Activated T-helper 17 cell treated with anti-CD3 and anti-CD28 coated beads, Interleukin-2, amount 50 U/mL, for 72 hours (primary cell): ENCODE measurements at regions not wholly inside any gene's neighbourhood (a gene's known extent, or its start where the extent isn't known, plus 50 kb on each side); places are given as distances from the start of the nearest gene placed in this dataset.
"Not testable (repeated sequence)": the region's sequence is repeated elsewhere in the genome, so short reads cannot be mapped to it uniquely, and the experiment has no call there.

Source experiments
- ATAC-seq: fragments of 150-1000 bp; cut with Tn5 transposase; replicated peaks from 2 replicates; pipeline ENCODE4 v1.10.0; 2021; ENCODE audit warnings: mild to moderate bottlenecking, moderate library complexity
- H3K27ac Mint-ChIP-seq: one replicate; pipeline ENCODE4 v1.8.0; 2022; ENCODE audit warnings: mixed read lengths
- H3K27me3 Mint-ChIP-seq: one replicate; pipeline ENCODE4 v1.8.0; 2022; ENCODE audit warnings: mixed read lengths
- H3K36me3 Mint-ChIP-seq: one replicate; pipeline ENCODE4 v1.8.0; 2022; ENCODE audit warnings: low read depth, mild to moderate bottlenecking, mixed read lengths
- H3K4me1 Mint-ChIP-seq: one replicate; pipeline ENCODE4 v1.8.0; 2022; ENCODE audit warnings: mixed read lengths
- H3K4me3 Mint-ChIP-seq: one replicate; pipeline ENCODE4 v1.8.0; 2022; ENCODE audit warnings: mild to moderate bottlenecking, mixed read lengths
- H3K9me3 Mint-ChIP-seq: one replicate; pipeline ENCODE4 v1.8.0; 2022; ENCODE audit warnings: mixed read lengths

GRCh38 chr17:51402899-51403298 is 142.6 kb downstream of the UTP18 start:
- Mint-ChIP-seq H3K36me3 (no peaks in the 10 kb centered on the region), H3K27ac (no peak overlapping the region), H3K4me3 (no peak overlapping the region), H3K9me3 (no peaks in the 10 kb centered on the region), H3K27me3 (no peaks in the 10 kb centered on the region), H3K4me1 (peaks cover 3% of the 10 kb centered on the region)
- no peak for ATAC-seq

GRCh38 chr17:51407576-51407975 is 147.2 kb downstream of the UTP18 start:
- Mint-ChIP-seq H3K4me3 (no peak overlapping the region), H3K27me3 (peaks cover 11% of the 10 kb centered on the region), H3K4me1 (peaks cover 8% of the 10 kb centered on the region), H3K27ac (no peak overlapping the region), H3K9me3 (no peaks in the 10 kb centered on the region), H3K36me3 (no peaks in the 10 kb centered on the region)
- ATAC-seq: no peak

DNA sequence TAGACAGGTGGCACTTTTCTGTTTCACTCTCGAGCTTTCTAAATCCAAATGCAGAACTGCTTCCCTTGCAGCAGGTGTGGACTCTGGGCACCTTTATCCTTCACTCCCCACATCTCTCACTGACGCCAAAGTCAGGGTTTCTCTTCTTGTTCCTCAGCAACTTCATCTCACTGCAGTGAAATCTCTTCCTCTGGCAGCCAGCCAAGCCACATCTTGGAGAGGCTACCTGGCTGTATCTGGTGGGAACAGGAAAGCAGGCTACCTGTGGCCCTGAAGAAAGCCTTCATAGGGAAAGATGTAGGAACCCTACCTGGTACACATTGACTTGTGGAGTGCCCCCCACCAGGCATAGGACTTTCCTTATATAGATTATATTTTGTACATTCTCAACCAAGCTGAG is 159.1 kb downstream of the UTP18 start:
- H3K9me3 Mint-ChIP-seq: no peaks in the 10 kb centered on the region
- H3K27me3 Mint-ChIP-seq: no peaks in the 10 kb centered on the region
- H3K36me3 Mint-ChIP-seq: no peaks in the 10 kb centered on the region
- peaks cover 4% of the 10 kb centered on the region for H3K4me1 Mint-ChIP-seq
- no peak overlapping the region for H3K27ac Mint-ChIP-seq
- ATAC-seq: no peak
- H3K4me3 Mint-ChIP-seq: no peak overlapping the region

DNA sequence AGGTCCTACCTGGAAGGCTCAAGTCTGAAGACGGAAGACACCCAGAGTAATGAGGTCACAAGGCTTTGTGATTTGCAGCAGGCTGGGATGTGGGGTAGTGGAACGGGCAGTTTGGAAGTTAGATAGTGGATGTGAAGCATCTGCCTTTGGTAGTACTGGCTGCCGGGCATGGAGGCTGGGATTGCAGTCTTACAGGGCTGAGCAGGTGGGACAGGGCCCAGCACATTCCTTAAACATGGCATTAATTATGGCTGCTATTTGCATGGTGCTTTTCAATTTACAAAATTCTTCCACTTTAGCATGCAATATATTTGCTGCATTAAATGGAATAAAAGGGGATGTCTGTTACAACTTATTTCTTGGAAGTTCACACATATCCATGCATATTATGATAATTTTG is 161.2 kb downstream of the UTP18 start:
- H3K36me3 Mint-ChIP-seq: no peaks in the 10 kb centered on the region
- ATAC-seq: no peak
- no peaks in the 10 kb centered on the region for H3K9me3 Mint-ChIP-seq
- H3K27me3 Mint-ChIP-seq: no peaks in the 10 kb centered on the region
- no peak overlapping the region for H3K27ac Mint-ChIP-seq
- H3K4me3 Mint-ChIP-seq: no peak overlapping the region
- peaks cover 4% of the 10 kb centered on the region for H3K4me1 Mint-ChIP-seq

DNA sequence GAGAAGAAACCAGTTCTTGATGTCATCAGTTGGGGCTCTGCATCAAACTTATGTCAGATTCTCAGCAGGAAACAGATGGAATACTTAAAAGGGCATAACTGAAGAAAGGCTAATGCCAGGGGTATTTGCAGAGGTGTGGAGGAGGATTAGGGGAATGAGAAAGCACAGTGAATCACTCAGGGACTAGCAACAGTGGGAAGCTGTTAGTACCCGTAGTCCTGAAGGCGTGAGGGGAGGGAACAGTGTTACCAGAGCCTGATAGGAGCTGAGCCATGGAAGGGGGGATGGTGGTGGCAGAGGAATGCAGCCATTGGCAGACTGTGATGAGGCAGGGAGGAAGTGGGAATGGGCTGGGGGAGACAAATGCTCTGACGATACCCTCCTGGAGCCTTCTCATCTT is 162.3 kb downstream of the UTP18 start:
- H3K27me3 Mint-ChIP-seq: no peaks in the 10 kb centered on the region
- peaks cover 16% of the 10 kb centered on the region for H3K4me1 Mint-ChIP-seq
- H3K9me3 Mint-ChIP-seq: no peaks in the 10 kb centered on the region
- no peaks in the 10 kb centered on the region for H3K36me3 Mint-ChIP-seq
- no peak overlapping the region for H3K4me3 Mint-ChIP-seq
- ATAC-seq: no peak
- peak overlapping the region; percentile 23 for H3K27ac Mint-ChIP-seq

DNA sequence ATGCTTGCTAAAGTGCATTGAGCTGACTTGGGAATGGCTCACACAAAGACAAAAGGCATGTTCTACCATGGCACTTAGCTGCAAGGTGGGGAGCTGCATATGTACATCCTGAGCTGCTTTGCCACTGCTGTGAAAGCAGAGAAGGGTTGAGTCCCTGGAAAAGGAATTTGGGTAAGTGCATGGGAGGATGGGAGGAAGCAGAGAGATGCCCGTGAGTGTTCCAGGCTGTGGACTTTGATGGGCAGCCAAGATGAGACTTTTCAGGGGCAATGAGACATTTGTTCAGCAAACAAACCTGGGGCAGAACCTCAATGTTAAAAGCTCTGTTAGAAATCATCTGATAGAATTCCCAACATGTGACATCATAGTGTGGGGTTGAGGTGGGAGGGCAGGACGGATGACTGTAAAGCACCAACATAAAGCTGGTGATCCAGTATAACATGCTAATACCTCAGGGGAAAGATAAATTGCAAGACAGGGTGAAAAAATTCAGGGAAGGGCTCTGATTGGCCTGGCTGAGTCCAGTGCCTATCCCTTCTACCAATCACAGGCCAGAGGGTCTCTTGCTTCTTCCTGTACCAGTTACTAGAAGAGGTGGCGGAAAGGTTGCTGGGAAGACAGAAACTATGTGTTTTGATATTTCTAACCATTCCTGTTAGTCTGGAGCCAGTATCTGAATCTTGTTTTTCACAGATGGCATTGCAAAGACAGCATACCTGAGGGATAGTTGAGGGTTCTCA is 163.2 kb downstream of the UTP18 start:
- Mint-ChIP-seq H3K9me3 (no peaks in the 10 kb centered on the region), H3K27ac (no peak overlapping the region), H3K4me1 (peaks cover 20% of the 10 kb centered on the region), H3K36me3 (no peaks in the 10 kb centered on the region), H3K4me3 (no peak overlapping the region), H3K27me3 (no peaks in the 10 kb centered on the region)
- ATAC-seq: no peak

DNA sequence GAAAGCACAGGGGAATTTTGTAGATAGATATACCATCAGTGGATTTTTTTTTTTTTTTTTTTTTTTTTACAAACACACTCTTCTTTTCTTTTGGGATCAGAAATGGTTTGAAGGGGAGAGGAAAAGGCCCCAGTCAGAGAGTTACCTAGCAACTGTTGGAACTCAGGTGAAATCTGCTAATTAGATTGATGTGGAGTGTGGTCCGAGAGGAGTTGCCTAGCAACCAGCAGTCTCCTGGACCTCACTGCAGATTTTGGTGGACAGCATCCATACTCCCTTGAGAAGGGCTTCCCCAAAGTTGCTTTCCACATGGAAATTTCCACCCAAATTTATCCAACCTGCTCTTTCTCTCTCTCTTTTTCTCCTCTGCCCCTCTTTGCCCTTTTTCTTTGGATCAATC is 165.4 kb downstream of the UTP18 start:
- Mint-ChIP-seq H3K4me3 (no peak overlapping the region), H3K4me1 (peaks cover 33% of the 10 kb centered on the region), H3K27me3 (no peaks in the 10 kb centered on the region), H3K9me3 (no peaks in the 10 kb centered on the region), H3K27ac (peak overlapping the region; percentile 18), H3K36me3 (no peaks in the 10 kb centered on the region)
- no peak for ATAC-seq

DNA sequence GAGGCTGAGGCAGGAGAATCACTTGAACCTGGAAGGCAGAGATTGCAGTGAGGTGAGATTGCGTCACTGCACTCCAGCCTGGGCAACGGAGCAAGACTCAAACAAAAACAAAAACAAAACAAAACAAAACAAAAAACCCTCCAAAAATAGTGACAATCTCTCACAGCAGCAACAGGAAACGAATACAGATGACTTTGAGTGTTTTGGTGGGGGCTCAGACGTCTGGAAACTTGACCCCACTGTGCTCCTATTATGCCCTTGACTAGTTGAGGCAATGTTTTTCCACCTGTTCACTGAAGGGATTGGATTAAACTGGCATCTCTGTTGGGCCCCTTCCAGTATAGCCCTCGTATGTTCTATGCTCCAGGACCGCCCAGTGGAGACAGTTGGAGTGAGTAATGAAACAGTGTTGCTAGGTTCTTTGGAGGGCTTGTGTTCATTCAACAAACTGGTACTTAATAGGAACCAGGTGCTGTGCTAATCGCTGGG is 167.0 kb downstream of the UTP18 start:
- no peaks in the 10 kb centered on the region for H3K27me3 Mint-ChIP-seq
- peak; percentile 51 for ATAC-seq
- H3K4me3 Mint-ChIP-seq: peak overlapping the region; percentile 72
- no peaks in the 10 kb centered on the region for H3K36me3 Mint-ChIP-seq
- H3K27ac Mint-ChIP-seq: peak overlapping the region; percentile 89
- H3K9me3 Mint-ChIP-seq: no peaks in the 10 kb centered on the region
- H3K4me1 Mint-ChIP-seq: peaks cover 35% of the 10 kb centered on the region

- Mint-ChIP-seq H3K27ac (peak overlapping the region; percentile 89), H3K4me1 (peaks cover 35% of the 10 kb centered on the region), H3K36me3 (no peaks in the 10 kb centered on the region), H3K27me3 (no peaks in the 10 kb centered on the region), H3K9me3 (no peaks in the 10 kb centered on the region), H3K4me3 (peak overlapping the region; percentile 72)
- ATAC-seq: peak; percentile 90
These were observed 167.5 kb downstream of the UTP18 start for GRCh38 chr17:51427856-51428255.

GRCh38 chr17:51428668-51429495 is 168.5 kb downstream of the UTP18 start:
- Mint-ChIP-seq H3K9me3 (no peaks in the 10 kb centered on the region), H3K27ac (peak overlapping the region; percentile 89), H3K27me3 (no peaks in the 10 kb centered on the region), H3K4me3 (peak overlapping the region; percentile 72), H3K4me1 (peaks cover 35% of the 10 kb centered on the region), H3K36me3 (no peaks in the 10 kb centered on the region)
- ATAC-seq: peak; percentile 52

DNA sequence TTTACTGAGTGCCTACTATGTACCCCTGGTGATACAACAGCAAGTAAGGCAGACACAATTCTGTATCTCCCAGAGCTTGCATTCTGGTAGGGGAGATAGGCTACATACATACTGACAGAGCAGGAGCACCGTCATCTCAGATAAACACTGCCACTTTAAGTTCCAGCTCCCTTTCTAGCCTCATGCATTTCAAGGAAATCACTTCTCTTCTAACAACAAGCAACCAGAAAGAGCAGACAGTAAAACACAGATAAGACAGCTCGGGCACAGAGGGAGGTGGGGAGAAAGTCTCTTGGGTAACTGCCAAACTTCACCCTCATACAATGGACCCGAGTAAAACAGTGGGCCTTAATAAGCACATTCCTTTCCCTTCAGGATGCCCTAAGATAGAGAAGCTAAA is 169.6 kb downstream of the UTP18 start:
- H3K4me3 Mint-ChIP-seq: peak overlapping the region; percentile 72
- peak overlapping the region; percentile 89 for H3K27ac Mint-ChIP-seq
- not testable (repeated sequence) for H3K27me3 Mint-ChIP-seq, H3K36me3 Mint-ChIP-seq, H3K9me3 Mint-ChIP-seq, ATAC-seq
- H3K4me1 Mint-ChIP-seq: peaks cover 42% of the 10 kb centered on the region

DNA sequence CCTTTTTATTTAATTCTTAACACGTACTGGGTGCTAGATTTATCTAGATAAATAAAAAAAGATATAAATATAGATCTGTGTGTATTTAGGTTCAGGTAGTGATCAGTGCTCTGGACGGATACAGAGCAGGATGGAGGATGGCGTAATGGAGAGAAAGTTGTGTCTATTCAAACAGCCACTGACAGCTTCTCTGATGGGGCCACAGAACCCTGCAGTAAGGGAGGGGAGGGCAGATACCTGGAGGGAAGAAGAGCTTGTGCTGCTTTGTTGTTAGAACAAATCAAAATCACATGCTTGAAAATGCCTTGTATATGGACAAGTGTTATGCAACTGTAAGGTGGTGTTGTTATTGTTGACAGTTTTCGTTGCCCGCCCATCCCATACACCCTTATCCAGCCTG is 170.2 kb downstream of the UTP18 start:
- Mint-ChIP-seq H3K4me3 (peak overlapping the region; percentile 72), H3K4me1 (peaks cover 42% of the 10 kb centered on the region), H3K27ac (peak overlapping the region; percentile 89), H3K9me3 (peaks cover 4% of the 10 kb centered on the region), H3K27me3 (no peaks in the 10 kb centered on the region), H3K36me3 (no peaks in the 10 kb centered on the region)
- ATAC-seq: no peak

- H3K36me3 Mint-ChIP-seq: no peaks in the 10 kb centered on the region
- H3K4me3 Mint-ChIP-seq: peak overlapping the region; percentile 64
- H3K9me3 Mint-ChIP-seq: peaks cover 4% of the 10 kb centered on the region
- peaks cover 35% of the 10 kb centered on the region for H3K4me1 Mint-ChIP-seq
- H3K27me3 Mint-ChIP-seq: no peaks in the 10 kb centered on the region
- H3K27ac Mint-ChIP-seq: peak overlapping the region; percentile 92
- ATAC-seq: peak; percentile 20
These were observed 174.3 kb downstream of the UTP18 start for GRCh38 chr17:51434434-51435170.

- peaks cover 4% of the 10 kb centered on the region for H3K9me3 Mint-ChIP-seq
- ATAC-seq: peak; percentile 87
- no peaks in the 10 kb centered on the region for H3K27me3 Mint-ChIP-seq
- H3K36me3 Mint-ChIP-seq: no peaks in the 10 kb centered on the region
- peak overlapping the region; percentile 92 for H3K27ac Mint-ChIP-seq
- peaks cover 32% of the 10 kb centered on the region for H3K4me1 Mint-ChIP-seq
- H3K4me3 Mint-ChIP-seq: peak overlapping the region; percentile 64
These were observed 174.8 kb downstream of the UTP18 start for GRCh38 chr17:51435171-51435552.
